ENCODE measurements at regions not wholly inside any gene's neighbourhood (a gene's known extent, or its start where the extent isn't known, plus 50 kb on each side); places are given as distances from the start of the nearest gene placed in this dataset.
"Not testable (repeated sequence)": the region's sequence is repeated elsewhere in the genome, so short reads cannot be mapped to it uniquely, and the experiment has no call there.

- not testable (repeated sequence) for TF ChIP-seq NPAS2 (CRISPR knock-in tag; IDR thresholded peaks at IDR 0.05; ENCODE audit: borderline replicate concordance); CTCF (IDR thresholded peaks at IDR 0.05); PHF8 (IDR thresholded peaks at IDR 0.05; ENCODE audit: borderline replicate concordance, low read depth); POLR2A (IDR thresholded peaks at IDR 0.05; ENCODE audit: low read length); ESRRA (IDR thresholded peaks at IDR 0.05; ENCODE audit: borderline replicate concordance, low read length); CHD2 (IDR thresholded peaks at IDR 0.05; ENCODE audit: low read length, partially characterized antibody); ZFP36 (IDR thresholded peaks at IDR 0.05; ENCODE audit: borderline replicate concordance, partially characterized antibody); EP300 (IDR thresholded peaks at IDR 0.05); JUN (IDR thresholded peaks at IDR 0.05); RNF2 (IDR thresholded peaks at IDR 0.05; ENCODE audit: borderline replicate concordance, low read depth); ZNF302 (CRISPR knock-in tag; IDR thresholded peaks at IDR 0.05); MAX (IDR thresholded peaks at IDR 0.05)
These were observed 141.6 kb downstream of the SLC38A4 start for GRCh38 chr12:46684243-46684642.

Measured in A549 (cell line).